Hepatocyte (in vitro differentiated cells): ENCODE measurements at regions not wholly inside any gene's neighbourhood (a gene's known extent, or its start where the extent isn't known, plus 50 kb on each side); places are given as distances from the start of the nearest gene placed in this dataset.

Experiments
- DNase-seq: peaks from one replicate; pipeline ENCODE4 v3.0.0-alpha.2; 2016; ENCODE audit warnings: low spot score
- H2AFZ ChIP-seq: fragments of 200-600 bp; sonication (generic); 2 replicates; pipeline ENCODE4 v1.6.0; 2016; ENCODE audit warnings: antibody characterized with exemption, mild to moderate bottlenecking
- H3K27ac ChIP-seq: fragments of 200-600 bp; sonication (generic); 2 replicates; pipeline ENCODE4 v1.5.1; 2016; ENCODE audit warnings: mild to moderate bottlenecking
- H3K27me3 ChIP-seq: fragments of 200-600 bp; sonication (generic); 2 replicates; pipeline ENCODE4 v1.6.1; 2016
- H3K36me3 ChIP-seq: fragments of 200-600 bp; sonication (generic); replicated peaks from 2 replicates; pipeline ENCODE4 v1.5.1; 2016; ENCODE audit warnings: low read depth; ENCODE audit not compliant: insufficient read depth
- H3K4me1 ChIP-seq: fragments of 200-600 bp; sonication (generic); 2 replicates; pipeline ENCODE4 v1.5.1; 2016; ENCODE audit warnings: mild to moderate bottlenecking, moderate library complexity; ENCODE audit not compliant: insufficient read depth
- H3K4me2 ChIP-seq: fragments of 200-600 bp; sonication (generic); 2 replicates; pipeline ENCODE4 v1.6.0; 2016
- H3K4me3 ChIP-seq: fragments of 200-600 bp; sonication (generic); 2 replicates; pipeline ENCODE4 v1.5.1; 2016; ENCODE audit warnings: mild to moderate bottlenecking
- H3K79me2 ChIP-seq: fragments of 200-600 bp; sonication (generic); 2 replicates; pipeline ENCODE4 v1.6.0; 2017; ENCODE audit warnings: mild to moderate bottlenecking
- H3K9me2 ChIP-seq: fragments of 200-600 bp; sonication (generic); replicated peaks from 2 replicates; pipeline ENCODE4 v1.6.0; 2017; ENCODE audit warnings: mild to moderate bottlenecking; ENCODE audit not compliant: insufficient read depth
- H3K9me3 ChIP-seq: fragments of 200-600 bp; sonication (generic); 2 replicates; pipeline ENCODE4 v1.5.1; 2016; ENCODE audit warnings: low read depth, mild to moderate bottlenecking
- H4K20me1 ChIP-seq: fragments of 200-600 bp; sonication (generic); 2 replicates; pipeline ENCODE4 v1.6.0; 2016; ENCODE audit warnings: mild to moderate bottlenecking; ENCODE audit not compliant: insufficient read depth, poor library complexity, severe bottlenecking
- CTCF ChIP-seq: fragments of 200-600 bp; sonication (generic); IDR thresholded peaks from 2 replicates; pipeline ENCODE4 v1.5.1; 2016; ENCODE audit warnings: antibody characterized with exemption, mild to moderate bottlenecking; ENCODE audit not compliant: poor library complexity
- EZH2 ChIP-seq: fragments of 200-600 bp; sonication (generic); IDR thresholded peaks from 2 replicates; pipeline ENCODE4 v1.6.1; 2016; ENCODE audit warnings: antibody characterized with exemption, mild to moderate bottlenecking, borderline replicate concordance
- EZH2phosphoT487 ChIP-seq: fragments of 200-600 bp; sonication (generic); IDR thresholded peaks from one replicate; pipeline ENCODE4 v1.6.1; 2018; ENCODE audit warnings: antibody characterized with exemption, mild to moderate bottlenecking, low read depth, moderate library complexity; ENCODE audit not compliant: unreplicated experiment, severe bottlenecking
- WGBS: methylation state at CpG from one replicate; pipeline ENCODE4 v1.1.6; 2016; ENCODE audit warnings: low lambda C conversion rate; ENCODE audit errors: missing lambda C conversion rate; 5-methylcytosine and 5-hydroxymethylcytosine counted together

GRCh38 chr18:56165601-56166355, 472.6 kb downstream of the TXNL1 start:
- no peaks in the 10 kb centered on the region for H4K20me1 ChIP-seq
- no peaks in the 10 kb centered on the region for H3K9me2 ChIP-seq
- no peaks in the 10 kb centered on the region for H3K27me3 ChIP-seq
- H3K79me2 ChIP-seq = no peaks in the 10 kb centered on the region
- H3K36me3 ChIP-seq = no peaks in the 10 kb centered on the region
- no peak for DNase-seq
- no peak overlapping the region for H2AFZ ChIP-seq
- H3K4me1 ChIP-seq = peaks cover 14% of the 10 kb centered on the region
- no peak overlapping the region for H3K4me2 ChIP-seq
- TF ChIP-seq CTCF = no peak
- TF ChIP-seq EZH2 = no peak
- no peak for TF ChIP-seq EZH2phosphoT487
- H3K27ac ChIP-seq = no peak overlapping the region
- no peaks in the 10 kb centered on the region for H3K9me3 ChIP-seq
- H3K4me3 ChIP-seq = no peak overlapping the region
- WGBS = 97% methylated on average over 5 of the region's 5 CpGs

GRCh38 chr18:56162311-56163265, 475.8 kb downstream of the TXNL1 start:
- no peak overlapping the region for H2AFZ ChIP-seq
- H3K27me3 ChIP-seq = no peaks in the 10 kb centered on the region
- H3K9me2 ChIP-seq = no peaks in the 10 kb centered on the region
- H3K4me1 ChIP-seq = peaks cover 2% of the 10 kb centered on the region
- H3K4me3 ChIP-seq = no peak overlapping the region
- TF ChIP-seq EZH2 = no peak
- TF ChIP-seq EZH2phosphoT487 = no peak
- no peak for TF ChIP-seq CTCF
- no peaks in the 10 kb centered on the region for H3K36me3 ChIP-seq
- H3K27ac ChIP-seq = no peak overlapping the region
- no peaks in the 10 kb centered on the region for H3K79me2 ChIP-seq
- H4K20me1 ChIP-seq = no peaks in the 10 kb centered on the region
- H3K4me2 ChIP-seq = no peak overlapping the region
- no peak for DNase-seq
- 65% methylated on average over 5 of the region's 5 CpGs for WGBS
- no peaks in the 10 kb centered on the region for H3K9me3 ChIP-seq

- Histone ChIP-seq H3K9me2 (no peaks in the 10 kb centered on the region), H3K36me3 (no peaks in the 10 kb centered on the region), H3K27me3 (no peaks in the 10 kb centered on the region), H3K4me1 (no peaks in the 10 kb centered on the region), H3K9me3 (no peaks in the 10 kb centered on the region), H3K4me2 (no peak overlapping the region), H3K79me2 (no peaks in the 10 kb centered on the region), H4K20me1 (no peaks in the 10 kb centered on the region), H2AFZ (no peak overlapping the region), H3K4me3 (no peak overlapping the region), H3K27ac (no peak overlapping the region)
- no peak for DNase-seq
- no peak for TF ChIP-seq EZH2
- TF ChIP-seq CTCF = no peak
- no peak for TF ChIP-seq EZH2phosphoT487
- 72% methylated on average over 6 of the region's 6 CpGs for WGBS
Observed at GRCh38 chr18:56161566-56162260, 476.7 kb downstream of the TXNL1 start.
